Fibroblast of skin of left quadriceps (primary cell): ENCODE measurements at regions not wholly inside any gene's neighbourhood (a gene's known extent, or its start where the extent isn't known, plus 50 kb on each side); places are given as distances from the start of the nearest gene placed in this dataset.
"Not testable (repeated sequence)": the region's sequence is repeated elsewhere in the genome, so short reads cannot be mapped to it uniquely, and the experiment has no call there.

ENCODE experiments used
- DNase-seq, 2 experiments: peaks; one replicate each; pipeline ENCODE4 v3.0.0-alpha.2; 2013; ENCODE audit warnings: low read depth in 2 of 2

DNA sequence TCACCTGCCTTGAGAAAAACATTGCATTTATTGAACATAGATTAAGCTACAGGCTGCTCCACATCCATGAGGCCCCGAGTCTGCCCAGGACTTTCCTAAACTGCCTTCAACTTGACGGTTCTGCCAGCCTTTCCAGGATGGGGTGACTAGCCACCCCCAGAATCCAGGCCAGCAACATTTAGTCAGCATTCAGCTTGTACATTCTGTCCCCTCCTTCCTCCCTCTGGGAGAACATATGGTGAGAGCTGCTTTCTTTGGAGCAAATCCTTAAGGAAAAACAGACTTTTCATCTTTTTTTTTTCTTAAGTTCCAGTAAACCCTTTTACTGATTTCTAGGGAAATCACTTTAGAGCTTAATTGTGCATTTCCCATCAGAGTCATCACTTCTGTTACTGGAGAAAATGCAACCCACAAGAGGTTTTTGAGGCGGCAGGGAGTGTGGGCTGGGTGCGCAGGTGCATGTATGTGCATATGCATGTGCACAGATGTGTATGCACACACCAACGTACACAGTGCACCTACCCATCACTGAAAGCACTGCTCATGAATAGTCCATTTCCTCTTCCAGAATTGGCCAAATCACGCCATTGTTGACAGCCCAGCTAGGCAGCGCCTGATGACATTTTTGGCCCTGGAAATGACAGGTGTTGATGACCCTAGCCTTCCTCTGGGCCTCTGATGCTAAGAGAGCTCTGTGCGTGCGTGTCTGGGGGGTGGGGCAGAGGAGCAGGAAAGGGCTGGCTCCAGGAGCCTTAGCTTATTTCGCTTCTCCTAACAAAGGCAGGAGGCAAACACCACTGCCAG lies 145.6 kb downstream of the HSD17B3 start:
- no peak for DNase-seq

DNA sequence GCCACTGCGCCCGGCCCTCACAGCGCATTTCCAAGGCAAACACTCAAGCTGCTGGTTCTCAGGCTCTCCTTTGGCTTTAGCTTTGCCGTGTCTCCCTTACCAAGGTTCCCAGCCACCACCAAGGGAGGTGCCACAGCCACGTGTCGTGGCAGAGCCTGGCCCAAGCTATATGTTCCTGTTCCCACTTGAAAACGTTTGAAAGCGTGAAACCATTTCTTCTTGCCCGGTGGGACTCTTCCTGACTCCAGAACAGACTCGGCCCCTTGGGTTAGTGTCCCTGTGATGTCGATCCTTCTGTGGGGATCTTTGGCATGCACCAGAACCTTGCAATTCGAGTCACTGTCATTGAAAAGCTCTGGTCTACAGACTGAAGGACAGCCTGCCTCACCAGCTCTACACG lies 147.9 kb downstream of the HSD17B3 start:
- DNase-seq = no peak

DNA sequence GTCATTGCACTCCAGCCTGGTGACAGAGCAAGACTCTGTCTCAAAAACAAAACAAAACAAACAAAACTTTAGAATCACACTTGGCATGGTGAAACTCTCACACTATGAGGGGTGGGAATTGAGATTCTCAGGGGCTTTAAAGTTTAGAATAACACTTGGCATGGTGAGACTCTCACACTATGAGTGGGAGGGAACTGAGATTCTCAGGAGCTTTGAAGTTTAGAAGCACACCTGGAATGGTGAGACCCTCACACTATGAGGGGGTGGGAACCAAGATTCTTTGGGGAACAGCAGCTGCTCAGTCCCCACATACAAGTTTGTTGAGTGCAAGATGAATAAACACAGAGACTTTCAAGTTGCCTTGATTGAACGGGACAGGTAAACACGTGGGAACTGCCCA lies 149.4 kb downstream of the HSD17B3 start:
- no peak for DNase-seq

DNA sequence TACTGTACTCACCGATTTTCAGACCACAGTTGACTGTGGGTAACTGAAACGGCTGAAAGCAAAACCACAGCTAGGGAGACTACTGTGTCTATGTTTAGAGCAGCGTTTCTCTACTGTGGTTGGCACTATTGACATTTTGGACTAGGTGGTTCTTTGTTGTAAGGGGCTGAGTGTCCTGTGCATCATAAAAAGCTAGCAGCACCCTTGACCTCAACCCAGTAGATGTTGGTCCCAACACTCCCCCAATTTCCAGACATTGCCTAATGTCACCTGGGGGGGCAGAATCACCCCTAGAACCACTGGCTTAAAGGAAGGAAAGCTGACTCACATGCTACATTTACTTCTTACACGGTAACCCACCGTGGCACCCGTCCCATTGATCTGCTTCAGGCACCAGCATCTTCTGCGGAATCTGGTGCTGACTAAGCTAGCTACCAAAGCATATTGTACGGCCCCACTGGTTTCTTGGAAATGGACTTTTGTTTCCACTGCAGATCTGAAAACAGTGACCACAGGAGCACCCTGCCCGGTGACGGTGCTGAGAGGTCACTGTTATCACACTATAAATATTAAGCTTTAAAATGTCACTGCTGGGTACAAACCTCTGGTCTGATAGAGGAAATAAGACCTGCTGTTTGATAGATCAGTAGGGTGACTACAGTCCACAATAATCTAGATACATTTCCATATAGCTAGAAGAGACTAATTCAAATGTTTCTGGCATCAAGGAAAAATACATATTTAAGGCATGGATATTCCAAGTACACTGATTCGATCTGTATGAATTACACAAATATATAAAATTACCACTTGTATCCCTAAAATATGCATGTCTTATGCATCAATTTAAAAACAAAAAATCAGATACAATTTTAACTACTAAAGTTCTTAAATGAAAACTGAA lies 151.4 kb downstream of the HSD17B3 start:
- DNase-seq = no peak

DNA sequence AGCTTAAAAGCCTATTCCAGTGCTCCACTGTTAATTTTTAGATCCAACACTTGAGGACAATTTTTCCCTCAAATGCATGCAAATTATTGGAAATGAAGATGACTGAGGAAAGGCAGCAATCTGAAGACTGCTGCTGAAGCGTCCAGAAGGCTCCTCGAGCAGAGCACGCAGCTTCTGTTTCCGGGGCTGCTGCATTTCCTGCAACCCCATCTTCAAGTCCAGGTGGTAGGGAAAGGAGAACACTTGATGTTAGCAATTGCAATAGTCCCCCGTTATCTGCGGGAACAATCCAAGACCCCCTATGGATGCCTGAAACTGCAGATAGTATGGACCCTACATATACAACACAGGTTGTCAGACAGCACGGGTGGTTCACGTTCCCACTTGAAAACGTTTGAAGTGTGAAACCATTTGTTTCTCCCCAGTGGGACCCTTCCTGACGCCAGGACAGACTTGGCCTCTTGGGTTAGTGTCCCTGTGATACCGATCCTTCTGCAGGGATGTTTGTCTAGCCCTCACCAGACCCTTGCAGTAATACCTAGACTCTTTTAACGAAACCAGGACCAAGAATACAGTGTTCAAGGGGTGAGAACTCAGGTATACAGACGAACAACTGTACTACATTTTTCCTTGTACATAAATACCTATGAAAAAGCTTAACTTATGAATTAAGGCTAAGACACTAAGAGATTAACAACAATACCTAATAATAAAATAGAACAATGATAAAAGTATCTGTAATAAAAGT lies 152.3 kb downstream of the HSD17B3 start:
- no peak for DNase-seq

DNA sequence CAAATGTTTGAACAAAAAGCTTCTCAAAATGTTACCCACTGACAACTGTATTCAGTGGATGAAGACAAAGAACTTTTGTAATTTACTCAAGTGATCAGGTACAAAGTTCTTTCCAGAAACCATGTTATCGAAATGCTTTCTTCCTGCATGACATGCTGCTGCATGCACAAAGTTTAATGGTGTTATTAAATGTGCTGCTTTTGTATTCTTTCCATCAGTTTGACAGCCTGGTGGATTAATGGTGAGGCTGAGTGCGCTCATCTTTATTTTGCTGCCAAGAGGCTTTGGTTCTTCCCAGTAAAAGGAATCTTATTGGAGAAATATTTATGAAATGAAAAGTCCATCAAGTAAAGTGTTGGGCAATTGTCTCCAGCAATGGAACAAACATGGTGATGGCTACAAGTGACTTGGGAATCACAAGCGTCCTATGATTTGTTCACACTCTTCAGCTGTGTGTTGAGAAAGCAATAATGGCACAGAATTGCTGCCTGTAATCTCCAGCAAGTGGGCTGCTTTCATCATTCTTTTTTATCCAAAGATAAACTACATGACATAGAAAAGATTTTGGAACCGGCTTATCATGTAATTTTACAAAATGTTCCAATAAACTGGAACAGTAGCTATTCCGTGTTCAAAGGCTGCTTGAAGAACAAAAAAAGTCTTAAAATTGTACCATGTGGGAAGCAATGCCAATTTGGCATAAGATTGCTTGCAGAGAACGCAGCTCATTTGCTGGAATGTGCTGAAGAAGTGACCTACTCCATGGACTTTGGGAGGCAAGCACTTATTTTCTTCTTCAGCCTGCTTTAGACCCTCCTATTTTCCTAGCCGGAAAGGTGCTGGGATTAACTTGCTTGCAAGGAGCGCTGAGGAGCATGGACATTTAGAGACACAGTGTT lies 153.1 kb downstream of the HSD17B3 start:
- DNase-seq = no peak

DNA sequence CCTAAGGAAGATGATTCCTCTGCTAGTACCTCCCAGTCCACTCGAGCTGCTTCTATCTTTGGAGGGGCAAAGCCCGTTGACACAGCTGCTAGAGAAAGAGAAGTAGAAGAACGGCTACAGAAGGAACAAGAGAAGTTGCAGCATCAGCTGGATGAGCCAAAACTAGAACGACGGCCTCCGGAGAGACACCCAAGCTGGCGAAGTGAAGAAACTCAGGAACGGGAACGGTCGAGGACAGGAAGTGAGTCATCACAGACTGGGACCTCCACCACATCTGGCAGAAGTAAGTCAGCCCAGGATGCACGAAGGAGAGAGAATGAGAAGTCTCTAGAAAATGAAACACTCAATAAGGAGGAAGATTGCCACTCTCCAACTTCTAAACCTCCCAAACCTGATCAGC lies 154.9 kb downstream of the HSD17B3 start:
- not testable (repeated sequence) for DNase-seq

DNA sequence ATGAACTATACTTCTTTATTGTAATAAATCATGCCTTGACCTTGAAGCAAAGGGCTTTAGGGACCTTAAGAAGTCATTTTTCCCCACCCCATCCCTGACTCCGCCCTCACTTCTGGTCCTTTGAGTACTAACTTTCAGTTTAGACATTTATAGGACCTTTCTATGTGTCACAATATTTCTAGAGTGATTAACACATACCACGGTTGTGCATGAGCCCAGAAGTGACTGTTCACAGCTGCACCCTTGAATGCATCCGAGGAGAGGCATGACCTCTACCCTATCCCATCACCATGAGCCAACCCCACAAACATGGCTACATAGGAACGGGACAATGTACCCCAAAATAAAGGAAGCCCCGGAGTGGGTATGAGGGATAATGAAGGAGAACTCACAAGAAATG lies 160.3 kb downstream of the HSD17B3 start:
- DNase-seq = no peak

DNA sequence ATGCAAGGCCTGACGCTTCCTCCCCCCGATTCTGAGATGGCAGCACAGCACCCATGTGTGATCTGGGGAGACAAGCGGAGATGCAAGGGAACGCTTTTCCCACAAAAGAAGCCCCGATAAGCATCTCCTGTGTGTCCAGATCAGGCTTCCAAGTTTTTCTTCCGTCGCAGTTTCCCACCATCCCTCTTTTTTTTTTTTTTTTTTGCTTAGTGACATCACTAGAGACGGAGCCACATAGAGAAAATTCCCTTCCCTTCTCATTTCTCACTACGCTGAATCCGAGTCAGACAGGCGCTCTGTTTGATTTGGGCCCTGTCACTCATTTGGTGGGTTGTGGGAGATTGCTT lies 160.9 kb downstream of the HSD17B3 start:
- no peak for DNase-seq

DNA sequence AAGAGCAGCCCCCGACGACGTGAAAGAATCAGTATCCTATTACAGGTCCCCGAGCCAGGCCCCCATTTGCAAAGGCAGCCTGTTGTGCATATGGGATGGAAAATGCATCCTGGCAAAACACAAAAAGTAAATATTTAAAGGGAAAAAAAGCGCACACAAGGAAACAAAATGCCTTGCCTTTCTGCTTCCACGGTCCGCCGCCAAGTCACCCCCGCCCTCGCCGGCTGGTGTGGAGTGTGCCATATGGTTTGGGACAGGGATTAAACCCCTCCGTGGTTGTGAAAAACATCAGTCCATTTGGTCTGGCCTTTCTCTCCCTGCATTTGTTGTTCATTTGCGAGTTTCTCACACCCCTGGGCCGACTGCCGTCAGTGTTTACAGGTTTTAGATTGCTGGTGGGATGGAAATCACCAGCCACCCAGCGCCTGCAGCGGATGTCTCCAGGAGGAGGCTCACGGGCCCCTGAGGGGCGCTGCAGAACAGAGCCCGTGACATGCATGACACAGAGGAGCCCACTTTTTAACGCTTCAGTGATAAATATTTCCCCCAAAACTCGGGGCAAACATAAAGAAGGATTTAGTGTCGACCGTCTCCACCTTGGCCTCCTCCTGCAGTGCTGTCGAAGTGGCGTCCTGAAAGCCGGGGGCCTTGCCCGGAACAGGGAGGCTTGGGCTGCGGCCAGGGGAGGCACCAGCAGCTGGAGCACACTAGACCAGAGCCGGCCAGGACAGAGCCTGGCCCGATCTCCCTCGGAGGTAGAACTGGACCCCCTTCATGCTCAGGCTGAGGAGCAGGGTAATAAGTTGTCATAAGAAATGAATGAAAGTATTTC lies 161.5 kb downstream of the HSD17B3 start:
- no peak for DNase-seq

DNA sequence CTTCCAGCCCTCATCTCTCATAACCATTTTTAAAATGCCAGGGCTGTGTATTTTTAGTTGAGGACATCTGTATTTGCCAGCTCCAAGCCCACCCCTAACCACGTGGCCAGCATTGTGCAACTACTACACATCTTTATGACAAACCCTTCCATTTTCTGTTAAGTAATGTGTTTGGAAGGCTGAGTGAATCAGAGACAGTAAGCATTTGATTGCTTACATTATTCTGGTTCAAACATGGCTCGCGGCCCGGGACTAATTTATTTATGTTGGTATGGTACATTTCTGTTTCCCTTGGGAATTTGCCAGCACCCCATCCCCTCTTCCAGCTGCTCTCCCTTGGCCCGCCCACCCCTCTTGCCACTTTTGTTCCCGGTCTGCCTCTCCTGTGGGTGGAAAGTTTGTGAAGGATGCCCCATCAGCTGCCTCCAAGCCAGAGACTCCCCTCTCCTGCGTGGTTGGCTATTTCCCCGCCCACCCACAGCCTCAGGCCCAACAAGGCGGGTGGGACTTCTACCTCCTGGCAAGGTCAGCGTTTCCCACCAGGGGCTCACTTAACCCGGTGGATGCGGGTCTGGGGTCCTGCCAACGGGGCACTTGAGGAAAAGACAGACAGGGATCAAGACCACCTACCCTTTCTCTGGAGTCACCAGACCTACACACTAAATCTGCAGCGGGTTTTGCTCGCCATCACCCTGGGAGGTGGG lies 162.2 kb downstream of the HSD17B3 start:
- DNase-seq = peak; percentile 90 to 91

DNA sequence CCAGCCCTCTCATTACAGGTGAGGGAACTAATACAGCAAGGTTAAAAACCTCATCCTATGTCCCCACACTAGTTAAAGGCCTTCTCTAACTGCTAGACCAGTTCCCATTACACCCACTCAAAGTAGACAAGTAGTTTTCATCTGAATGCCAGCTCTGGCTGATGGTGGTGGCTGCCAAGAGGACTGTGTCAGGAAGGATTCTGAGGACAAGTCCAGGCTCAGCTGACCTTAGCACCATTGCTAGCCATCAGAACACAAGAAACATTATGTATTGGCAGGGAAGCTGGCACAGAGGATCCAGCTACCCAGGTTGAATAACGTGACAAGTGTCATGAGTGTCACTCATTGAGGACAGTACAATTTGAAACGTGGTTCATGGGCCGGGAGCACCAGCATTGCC lies 163.4 kb downstream of the HSD17B3 start:
- DNase-seq = no peak

DNA sequence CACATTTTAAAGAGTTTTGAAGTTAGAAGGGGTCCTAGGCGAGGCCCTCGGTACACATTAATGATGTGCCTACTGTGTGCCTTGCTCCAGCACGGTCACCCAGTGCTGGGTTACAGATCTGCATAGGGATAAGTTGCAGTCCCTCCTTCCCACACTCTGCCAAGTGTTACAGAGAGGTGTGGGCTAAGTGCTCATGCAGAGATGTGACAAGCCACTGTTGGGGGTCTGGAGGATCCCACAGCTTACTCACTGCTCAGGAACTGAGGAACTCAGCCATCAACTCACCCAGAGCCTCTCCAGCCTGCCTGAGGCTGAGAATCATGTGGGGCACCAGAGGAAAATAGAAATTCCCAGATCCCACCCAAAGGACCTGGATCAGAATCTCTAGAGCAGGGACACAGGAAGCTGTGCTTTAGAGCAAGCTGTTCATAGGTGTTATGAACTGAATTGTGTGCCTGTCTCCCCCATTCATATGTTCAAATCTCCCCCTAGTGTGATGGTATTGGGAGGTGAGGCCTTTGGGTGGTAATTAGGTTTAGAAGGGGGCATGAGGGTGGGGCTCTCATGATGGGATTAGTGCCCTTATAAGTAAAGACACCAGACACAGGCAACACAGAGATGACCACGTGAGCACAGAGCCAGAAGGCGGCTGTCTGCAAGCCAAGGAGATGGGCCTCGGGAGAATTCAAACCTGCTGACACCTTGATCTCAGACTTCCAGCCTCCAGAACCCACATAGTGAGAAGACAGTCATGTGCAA lies 164.1 kb downstream of the HSD17B3 start:
- DNase-seq = no peak

DNA sequence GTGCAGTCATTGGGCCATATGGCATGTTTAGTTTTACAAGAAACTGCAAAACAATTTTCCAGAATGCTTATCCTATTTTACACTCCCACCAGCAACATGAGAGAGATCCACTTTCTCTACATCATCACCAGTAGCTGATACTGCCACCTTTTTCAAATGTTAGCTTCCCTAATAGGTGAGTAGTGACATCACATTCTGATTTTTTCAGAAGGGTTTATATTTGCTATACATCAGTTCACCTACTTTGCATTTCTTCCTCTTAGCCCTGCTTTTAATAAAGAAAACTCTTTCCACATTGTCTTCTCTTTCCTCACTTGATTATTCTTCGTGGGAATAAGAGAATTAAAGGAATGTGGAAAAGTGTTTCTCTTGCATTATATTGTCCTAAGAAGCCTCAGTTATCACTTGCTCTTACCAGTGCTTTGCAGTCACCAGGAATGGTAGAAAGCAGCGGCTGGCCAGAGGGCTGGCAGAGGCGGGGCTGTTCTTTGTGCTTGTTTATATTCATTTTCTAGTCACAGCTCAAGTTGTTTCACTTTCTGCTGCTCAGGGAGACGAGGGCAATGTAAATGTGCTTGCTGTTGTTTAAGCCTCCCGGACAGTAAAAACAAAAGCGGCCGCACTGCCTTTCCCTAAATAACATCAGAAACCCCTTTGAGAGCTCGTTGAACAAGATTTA lies 164.8 kb downstream of the HSD17B3 start:
- DNase-seq = peak in 1 of 2 experiments; percentile 31

DNA sequence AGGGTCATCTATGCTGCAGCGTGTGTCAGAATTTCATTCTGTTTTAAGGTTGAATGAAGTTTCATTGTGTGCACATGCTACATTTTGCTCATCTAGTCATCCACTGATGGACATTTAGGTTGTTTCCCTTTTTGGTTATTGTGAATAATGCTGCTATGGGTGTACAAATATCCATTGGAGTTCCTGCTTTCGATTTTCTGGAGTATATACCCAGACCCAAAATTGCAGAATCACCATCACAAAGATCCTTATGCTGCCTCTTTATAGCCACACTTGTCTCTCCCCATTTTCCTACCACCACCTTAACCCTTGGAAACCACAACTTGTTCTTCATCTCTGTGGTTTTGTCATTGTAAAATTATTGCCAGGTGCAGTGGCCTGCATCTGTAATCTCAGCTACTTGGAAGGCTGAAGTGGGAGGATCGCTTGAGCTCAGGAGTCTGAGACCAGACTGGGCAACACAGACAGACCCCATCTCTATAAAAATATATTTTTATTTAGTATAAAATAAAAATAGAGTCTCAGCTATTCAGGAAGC lies 166.2 kb downstream of the HSD17B3 start:
- no peak for DNase-seq

DNA sequence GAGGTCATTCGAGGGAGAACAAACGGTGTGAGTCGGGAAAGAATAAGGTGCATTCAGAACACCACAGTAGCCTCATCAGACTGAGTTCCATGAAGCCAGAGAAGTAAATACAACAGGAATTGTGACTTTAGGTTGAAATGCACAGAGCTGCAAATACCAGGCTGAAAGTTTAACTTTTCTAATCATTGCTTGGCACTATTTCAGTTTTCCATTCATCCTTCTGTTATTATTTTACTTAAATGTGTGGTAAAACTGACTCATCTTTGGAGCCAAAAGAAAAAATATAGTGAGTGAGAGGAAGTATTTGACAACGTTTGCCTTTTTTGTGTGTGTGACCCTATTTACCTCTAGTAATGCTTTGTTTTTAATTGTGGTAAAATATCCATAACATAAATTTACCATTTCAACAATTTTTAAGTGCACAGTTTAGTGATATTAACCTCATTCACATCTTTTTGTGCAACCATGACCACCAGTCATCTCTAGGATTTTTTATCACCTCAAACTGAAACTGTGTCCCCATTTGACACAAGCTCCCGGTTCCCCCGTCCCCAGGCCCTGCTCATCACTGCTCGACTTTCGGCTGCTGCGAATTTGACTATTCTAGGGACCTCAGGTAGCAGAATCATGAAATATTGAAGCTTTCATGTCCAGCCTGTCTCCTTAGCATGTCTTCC lies 166.8 kb downstream of the HSD17B3 start:
- DNase-seq = peak; percentile 43 to 49

DNA sequence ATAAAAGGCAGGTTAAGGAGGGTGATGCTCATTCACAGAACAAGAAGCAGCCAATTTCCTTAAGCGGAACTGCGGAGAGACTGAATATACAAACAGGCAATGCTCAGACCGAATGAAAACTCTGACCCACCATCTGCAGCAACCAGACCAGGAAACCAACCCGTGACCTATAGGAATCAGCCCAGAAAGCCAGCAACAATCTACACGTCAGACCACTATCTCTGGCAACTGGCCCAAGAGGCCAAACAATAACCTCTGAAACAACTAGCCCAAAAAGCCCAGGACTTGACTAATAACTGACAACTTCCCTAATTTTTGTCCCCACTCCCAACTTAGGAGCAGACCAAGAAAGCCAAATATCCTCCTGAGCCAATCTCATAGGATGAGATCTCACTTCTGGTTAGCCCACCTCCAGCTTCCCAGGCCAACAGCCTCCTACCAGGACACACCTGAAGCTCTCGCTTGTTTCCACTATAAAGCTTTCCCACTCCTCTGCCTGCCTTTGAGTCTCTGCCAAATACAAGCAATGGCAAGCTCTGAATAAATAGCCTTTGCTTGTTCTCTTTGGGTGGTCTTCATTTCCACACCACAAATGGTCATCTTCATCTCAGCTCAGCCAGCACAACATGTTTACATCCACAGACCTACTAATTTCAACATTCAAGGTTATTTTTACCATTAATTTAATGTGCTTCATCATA lies 168.5 kb downstream of the HSD17B3 start:
- DNase-seq = no peak
